Limb (tissue), 2 donors: ENCODE measurements at regions not wholly inside any gene's neighbourhood (a gene's known extent, or its start where the extent isn't known, plus 50 kb on each side); places are given as distances from the start of the nearest gene placed in this dataset.
"Not testable (repeated sequence)": the region's sequence is repeated elsewhere in the genome, so short reads cannot be mapped to it uniquely, and the experiment has no call there.

Experiments used
- DNase-seq, 2 donors: peaks; one replicate each; pipeline ENCODE4 v3.0.0-alpha.2; 2016; ENCODE audit errors: extremely low spot score in 2 of 2

DNA sequence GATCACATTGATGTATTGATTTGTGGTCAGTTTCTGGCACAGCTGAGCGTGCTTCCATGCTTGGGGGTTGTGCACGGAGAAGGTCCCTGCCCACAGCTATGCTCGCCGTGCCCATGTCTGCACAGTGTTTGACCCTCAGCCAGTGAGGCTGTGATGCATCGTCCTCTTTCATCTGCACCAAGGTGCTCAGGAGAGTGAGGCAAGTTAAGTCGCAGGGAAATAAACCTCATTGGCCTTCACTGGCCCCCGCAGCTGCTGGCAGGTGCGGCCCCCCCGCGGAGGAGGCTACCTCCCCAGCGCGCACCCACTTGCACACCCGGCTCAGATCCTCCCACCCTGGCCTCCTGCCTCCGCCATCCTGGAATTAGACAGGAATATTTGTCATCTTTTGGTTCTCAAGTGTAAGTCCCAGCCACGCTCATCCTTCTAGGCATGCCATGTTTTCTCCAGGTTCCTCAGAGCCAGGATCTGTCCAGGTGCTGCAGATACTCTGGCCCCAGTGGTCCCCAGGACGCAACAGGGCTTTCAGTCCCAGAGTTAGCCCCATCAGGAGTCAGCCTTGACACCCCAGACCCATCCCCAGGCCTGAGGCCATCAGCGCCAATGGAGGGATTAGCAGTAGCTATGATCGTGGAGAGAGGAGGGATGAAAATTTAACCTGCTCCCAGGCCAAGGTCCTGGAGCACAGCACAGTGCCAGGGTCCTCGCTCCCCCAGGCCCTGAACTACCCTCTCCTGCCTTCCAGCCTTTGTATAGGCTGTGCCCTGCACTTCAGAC, 93.7 kb downstream of the OAT start:
- DNase-seq, result no peak

DNA sequence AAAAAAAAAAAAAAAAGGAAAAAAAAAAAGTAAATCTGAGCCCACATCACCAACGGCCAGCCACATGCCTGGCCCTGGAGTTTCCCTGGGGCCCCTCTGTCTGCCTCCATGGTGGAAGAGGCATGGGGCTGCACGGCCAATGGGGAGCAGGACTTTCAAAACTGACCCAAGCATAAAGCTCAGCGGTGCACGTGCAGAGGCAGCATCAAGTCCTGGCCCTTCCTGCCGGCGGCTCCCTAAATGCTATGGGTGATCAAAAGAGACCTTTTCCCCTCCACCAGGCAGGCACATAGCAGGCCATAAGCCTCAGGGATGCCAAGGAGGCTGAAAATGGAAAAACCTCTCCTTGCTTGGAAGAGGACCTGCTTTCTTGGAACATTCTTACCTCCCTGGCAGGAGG, 94.3 kb downstream of the OAT start:
- DNase-seq, result no peak

DNA sequence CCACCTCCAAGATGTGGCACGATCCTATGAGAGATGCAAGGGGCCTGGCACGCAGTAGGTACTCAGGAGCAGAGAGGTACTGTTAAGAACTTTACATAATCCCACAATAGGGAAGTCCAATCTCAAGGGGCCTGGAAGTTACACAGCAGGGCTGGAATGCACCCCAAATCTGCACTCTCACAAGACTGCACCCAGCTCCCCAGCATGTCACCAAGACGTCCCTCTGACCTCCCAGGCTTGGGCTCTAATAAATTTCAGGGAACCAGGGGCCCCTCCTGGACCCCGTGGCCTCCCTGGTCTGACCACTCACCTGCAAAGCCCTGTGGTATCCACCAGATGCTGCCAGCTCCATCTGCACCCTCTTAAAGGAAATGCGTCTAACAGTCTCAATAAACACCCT, 94.9 kb downstream of the OAT start:
- DNase-seq, result no peak

DNA sequence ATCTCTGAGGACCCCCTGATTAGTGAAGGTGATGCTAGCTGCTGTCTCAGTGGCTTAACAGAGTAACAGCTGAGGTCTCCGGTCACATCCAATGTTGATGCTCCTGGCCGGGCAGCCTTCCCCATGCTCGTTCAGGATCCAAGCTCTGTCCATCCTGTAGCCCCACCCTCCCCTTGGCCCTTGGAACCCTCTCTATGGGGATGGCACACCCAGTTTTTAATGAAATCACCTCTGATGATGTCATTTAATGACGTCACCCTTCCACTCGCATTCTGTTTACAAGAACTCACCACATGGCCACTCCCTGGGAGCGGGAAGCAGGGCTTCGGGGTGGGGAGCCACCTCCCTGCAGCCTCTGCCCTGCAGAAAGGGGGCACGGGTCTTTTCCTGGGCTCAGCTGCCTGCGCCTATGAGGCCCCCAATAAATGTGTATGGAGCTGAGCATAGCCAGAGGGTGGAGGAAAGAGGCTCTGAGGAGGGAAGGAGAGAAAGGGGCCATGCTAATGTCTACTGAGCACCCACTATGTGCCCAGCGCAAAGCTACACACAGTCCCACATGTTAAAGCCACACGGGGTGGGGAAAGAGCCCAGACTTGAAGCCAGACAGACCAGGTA, 95.5 kb downstream of the OAT start:
- no peak for DNase-seq

DNA sequence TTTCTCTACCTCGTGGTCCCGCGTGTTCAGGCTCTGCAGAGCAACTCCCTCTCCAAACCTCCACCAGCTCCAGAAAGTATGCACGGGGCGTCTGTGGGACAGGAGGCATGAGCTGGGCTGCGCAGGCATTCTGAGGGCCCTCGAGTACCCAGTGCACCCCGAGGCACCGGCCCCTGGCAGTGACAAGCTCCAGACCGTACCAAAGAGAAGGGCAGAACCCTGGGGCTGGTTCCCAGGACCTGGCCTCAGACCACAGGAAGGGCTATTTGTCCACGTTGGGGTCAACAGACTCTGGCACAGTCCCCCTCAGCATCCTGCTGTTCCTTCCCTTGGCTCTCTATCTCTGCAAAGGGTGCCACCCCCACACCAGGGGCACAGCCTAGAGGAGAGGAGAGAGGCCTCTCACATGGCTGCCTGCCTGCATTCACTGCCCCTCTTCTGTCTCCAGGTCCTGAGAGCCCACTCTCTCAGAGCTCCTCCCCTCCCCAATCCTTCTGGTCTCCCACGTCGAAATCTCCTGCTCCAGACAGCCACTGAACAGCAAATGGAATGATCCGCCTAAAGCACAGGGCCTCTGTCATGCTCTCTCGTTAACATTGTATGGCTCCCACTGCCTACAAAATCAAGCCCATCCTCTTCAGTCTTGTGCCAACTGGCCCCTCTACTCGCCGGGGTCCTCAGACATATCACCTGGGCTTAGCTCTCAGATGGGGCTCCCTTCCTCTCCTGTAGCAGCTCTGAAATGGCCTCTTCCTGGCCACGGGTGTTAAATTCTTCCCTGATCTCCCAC, 96.3 kb downstream of the OAT start:
- DNase-seq, result no peak

DNA sequence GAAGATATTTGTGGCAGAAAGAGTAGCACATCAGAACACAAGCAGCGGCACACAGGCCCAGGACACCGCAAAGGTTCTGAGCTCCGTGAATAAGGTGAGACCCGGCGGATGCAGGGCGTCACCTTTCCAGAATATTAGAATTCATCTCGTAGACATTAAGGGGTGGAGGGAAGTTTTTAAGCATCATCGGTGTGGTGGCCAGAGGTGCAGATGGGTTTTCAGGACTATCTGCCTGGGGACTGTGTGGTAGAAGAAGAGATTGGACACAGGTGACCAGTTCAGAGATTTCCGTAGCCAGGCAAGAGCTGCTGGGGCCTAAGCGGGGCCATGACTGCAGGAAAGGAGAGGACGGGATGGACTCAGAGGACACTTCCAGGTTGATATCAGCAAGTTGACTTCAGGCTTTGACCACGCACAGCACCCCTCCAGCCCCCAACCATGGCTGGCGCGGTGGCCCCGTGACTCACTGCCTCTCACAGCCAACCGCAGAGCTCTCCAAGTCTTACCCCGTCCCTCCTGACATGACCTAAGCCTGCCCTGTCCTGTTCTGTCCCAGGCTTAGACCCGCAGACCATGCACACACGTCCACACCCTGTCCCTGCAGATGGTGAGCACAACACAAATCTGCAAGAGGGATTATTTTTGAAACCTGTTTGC, 97.2 kb downstream of the OAT start:
- DNase-seq, result no peak

DNA sequence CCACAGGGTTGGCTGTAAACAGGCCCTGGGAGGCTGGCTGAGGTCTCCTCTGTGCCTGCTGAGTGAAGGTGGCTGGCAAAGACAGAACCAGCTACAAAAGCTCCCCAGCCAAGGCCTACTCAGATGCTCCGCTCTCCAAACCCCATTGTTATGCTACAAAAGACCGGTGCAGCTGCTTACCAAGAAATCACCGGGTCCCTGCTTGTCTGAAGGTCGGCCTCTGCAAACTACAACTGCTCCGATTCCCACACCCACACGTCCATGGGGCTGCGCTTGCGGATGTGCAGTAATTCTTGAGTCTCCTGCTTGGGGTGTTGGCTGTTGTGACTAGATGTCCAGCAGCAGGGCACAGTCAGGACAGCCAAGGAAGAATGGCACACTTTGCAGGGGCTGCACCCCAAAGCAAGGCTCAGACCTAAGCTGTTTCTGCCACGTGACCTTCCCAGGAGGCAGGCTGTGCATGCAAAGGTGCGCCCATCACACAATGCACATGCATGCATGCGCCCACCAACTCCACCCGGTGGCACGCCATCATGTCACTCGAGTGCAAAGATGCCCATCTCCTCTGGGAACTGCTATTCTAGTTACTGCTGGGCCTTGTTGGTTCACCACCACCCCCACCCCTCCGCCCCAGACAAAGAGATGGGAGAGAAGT, 97.8 kb downstream of the OAT start:
- DNase-seq, result no peak

DNA sequence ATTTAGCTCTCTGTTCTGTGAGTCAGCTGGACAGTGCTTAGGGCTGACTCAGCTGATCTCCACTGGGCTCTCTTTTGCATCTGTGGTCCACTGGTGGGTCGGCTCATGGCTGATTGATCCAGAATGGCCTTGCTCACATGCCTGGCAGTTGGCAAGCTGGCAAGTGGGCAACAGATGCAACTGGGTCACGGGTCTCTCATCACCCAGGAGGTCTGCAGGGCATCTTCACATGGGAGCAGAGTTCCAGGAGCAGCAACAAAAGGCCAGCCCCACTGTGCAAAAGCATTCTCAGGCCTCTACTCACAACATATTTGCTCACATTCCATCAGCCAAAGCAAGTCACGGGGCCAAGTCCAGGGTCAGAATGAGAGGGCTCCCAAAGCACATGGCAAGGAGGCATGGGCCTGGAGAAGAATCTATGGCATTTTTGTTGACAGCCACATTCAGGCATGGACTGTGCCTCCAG, 98.8 kb downstream of the OAT start:
- DNase-seq, result no peak

DNA sequence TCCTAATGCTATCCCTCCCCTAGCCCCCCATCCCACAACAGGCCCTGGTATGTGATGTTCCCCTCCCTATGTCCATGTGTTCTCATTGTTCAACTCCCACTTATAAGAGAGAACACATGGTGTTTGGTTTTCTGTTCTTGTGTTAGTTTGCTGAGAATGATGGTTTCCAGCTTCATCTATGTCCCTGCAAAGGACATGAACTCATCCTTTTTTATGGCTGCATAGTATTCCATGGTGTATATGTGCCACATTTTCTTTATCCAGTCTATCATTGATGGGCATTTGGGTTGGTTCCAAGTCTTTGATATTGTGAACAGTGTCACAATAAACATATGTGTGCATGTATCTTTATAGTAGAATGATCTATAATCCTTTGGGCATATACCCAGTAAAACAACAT, 99.2 kb downstream of the OAT start:
- not testable (repeated sequence) for DNase-seq

DNA sequence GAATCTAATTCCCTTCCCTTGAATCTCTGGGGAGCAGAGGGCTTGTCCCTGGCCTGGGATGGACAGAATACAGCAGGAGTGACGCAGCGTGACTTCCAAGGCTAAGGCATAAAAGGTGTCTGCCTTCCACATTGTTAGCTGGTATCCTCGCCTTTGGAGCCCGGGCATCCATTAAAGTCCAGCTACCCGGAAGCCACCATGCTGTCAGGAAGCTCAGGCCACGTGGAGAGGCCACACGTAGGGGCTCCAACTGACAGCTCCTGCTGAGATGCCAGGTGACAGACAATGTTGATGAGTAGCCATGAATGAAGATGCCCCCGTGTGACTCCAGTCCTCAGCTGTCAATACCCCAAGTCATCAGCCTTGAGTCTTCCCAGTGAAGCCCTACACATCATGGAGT, 99.9 kb downstream of the OAT start:
- no peak for DNase-seq

DNA sequence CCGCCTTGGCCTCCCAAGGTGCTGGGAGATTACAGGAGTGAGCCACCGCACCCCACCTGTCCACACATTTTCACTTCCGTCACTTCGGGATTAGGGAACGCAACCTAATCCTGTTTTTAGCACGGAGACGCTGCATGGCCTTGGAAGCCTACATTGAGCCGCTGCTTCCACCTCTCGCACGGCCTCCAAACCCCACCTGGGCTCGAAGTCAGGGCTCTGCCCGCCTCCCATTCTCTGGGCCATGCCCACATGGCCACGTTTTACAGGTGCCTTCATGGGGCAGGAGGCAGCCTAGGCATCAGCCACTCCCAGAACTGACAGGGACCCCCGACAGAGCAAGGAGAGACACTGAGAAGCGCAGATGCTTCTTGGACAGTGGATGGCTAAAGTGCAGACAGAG, 100.6 kb downstream of the OAT start:
- DNase-seq, result no peak

DNA sequence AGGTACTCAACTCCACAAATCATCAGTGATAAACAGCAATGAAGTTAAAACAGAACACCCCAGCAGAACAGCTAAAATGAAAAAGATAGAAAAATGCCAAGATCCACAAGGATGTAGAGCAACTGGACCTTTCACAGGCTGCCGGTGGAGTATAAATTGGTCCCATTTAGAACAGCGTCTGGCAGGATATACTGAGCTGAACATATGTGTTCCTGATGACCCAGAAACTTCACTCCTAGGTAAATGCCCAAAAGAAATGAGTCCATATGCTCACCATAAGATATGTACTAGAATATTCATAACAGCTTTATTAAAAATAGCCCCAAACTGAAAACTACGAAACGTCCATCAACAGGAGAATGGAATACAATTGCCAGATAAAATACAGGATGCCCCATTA, 102.4 kb downstream of the OAT start:
- DNase-seq, result no peak

DNA sequence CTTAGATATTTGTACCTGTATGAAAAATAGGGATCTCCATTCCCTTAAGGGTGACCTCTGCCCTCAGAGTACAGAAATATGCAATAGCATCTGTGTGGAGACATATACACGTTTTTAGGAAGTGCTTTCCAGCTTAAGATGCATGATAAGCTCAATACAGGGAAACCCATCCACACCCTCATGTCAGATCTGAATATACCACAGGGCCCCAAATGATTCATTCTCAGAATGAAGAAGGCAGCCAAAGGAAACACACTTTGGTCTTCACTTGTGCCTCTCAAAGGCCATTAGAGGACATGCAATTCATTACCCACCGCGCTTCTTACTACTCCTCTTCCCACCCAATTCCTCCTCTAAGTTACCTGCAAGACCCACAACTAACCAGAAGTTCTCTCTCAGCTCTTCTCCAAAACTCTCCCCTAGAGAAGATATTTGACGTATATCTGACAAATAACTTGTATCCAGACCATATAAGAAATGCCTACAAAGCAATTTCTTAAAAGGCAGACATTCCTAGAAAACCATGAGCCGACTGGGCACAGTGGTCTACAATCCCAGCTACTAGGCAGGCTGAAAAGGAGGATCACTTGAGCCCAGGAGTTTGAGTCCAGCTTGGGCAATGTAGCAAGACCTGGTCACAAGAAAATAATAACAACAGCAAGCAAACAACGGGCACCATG, 103.0 kb downstream of the OAT start:
- DNase-seq, result no peak

DNA sequence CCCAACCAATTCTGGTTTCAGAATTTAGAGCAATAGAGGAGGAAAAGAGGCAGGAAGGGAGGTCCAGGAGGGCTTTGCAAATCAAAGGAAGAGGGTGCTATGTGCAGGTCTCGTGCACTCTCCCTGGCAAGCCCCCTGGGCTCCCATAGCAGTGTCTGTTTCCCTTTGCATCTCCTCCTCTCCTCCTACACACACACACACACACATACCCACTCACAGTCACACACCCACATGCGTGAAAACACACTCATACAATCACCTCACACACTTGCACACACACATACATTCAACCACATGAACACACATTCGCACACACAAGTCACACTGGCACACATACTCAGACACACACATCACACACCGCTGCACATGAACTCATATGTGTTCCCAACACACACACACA, 105.3 kb downstream of the OAT start:
- DNase-seq, result no peak

DNA sequence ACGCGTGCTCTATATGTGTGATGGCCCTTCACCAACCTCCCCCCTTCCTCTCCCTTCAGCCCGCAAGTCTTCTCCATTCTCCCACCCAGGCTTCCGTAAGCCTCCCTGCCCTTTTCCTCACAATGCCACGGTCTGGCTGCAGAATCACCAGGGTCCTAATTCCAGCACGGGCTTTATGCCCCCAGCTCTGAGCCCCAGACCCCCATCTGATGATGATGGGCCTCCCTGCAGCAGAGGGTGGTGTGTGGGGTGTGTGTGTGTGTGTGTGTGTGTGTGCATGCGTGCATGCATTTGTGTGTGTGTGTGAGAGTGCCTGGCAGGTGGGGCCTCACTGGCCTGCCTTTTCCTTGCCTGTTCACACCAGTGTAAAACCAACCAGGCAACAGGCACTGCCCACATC, 109.9 kb downstream of the OAT start:
- no peak for DNase-seq

DNA sequence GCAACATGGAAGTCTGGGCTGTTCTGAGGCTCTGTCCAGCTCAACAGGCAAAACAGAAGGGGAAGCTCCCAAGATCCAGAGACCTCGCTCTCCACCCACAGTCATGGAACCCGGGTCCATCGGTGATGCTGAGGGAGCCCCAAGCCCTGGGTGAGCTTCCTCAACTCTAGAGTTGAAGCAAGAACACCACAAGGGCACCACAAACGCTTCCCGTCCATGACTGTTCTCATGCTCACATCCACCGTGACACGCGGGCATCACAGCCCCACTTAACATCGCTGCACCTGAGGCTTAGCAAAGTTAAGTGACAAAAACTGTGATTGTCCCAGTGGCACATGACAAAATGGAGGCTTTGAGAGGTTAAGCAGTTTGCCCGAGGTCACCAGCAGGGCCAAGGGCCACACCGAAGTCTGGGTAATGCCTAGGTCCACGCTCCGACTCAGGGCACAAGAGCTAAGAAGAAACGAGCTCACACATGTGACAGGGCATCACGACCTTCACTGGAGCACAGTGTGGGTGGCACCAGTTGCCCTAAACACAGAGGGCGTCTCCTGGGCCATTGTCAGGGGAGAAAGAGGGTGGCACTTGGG, 110.6 kb downstream of the OAT start:
- DNase-seq, result peak in 1 of 2 donors; percentile 3

DNA sequence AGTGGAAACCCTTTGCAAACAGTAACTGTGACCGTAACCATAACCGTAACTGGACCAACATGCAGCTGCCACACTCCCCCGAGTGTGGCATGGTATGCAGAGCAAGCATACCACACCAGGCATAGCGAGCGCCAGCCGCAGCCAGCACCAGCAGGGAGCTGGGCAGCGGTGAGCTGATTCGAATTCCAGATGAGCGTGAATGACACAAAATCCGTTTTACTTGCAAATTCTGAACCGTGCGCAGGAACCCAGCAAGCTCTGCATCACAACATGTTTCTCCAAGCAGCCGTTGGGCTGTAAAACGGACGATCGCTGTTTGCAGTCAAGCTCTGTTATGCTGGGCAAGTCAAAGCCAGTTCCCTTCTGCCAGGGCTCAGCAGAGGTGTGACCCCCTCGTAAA, 111.1 kb downstream of the OAT start:
- peak in 1 of 2 donors; percentile 33 for DNase-seq

DNA sequence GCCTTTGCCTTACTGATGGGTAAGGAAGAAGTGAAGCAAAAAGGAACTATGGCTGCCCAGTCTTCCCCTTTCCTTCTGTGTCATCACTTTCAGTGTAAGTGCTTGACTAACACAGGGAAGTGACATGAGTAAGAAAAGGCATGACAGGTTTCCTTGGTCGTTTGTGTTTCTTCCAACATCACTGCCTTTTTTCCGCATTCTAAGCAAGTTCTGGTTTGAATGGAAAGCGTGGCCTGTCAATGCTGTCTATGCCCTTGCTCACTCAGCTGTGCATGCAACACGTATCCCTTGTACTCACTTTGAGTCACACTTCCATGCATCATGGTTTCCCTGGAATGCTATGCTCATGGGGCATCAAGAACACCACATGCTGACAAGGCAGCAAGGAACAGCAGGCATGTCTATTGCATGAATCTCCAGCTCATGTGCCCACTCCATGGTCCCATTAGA, 111.8 kb downstream of the OAT start:
- no peak for DNase-seq

DNA sequence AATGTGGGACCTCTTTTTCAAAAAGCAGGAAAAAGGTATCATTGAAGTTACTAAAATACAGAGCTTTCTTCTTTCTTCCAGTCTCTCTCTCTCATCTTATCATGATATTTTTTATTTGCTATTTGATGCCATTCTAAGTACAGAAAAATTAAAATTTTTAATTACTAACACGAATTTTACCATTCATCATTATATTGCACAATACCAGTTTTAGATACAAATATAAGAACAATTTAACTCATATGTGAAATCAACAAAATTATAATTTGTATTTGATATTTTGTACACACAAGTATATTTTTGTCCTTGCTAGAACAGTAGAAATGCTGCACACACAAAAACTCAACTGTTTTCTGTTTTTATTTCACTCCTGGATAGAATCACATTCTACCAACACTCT, 112.2 kb downstream of the OAT start:
- no peak for DNase-seq

DNA sequence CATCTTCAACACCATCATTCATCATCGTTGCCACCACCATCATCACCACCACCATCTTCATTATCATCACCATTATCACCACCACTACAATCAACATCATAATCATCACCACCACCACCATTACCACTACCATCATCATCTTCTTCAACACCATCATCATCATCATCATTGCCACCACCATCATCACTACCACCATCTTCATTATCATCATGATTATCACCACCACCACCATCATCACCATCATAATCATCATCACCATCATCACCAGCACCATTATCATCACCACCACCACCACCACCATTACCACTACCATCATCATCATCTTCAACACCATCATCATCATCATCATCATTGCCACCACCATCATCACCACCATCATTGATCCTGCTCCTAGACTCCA, 112.7 kb downstream of the OAT start:
- no peak for DNase-seq
